GM13977 (cell line): ENCODE measurements at regions not wholly inside any gene's neighbourhood (a gene's known extent, or its start where the extent isn't known, plus 50 kb on each side); places are given as distances from the start of the nearest gene placed in this dataset.

ENCODE experiments used
- DNase-seq: peaks from one replicate; pipeline ENCODE4 v3.0.0; 2012; ENCODE audit warnings: low spot score
- CTCF ChIP-seq: IDR thresholded peaks from 2 replicates; pipeline ENCODE4 v1.5.1; 2012; ENCODE audit warnings: mild to moderate bottlenecking, control low read depth; ENCODE audit not compliant: insufficient read depth; ENCODE audit errors: extremely low read depth, missing control alignments
- in situ Hi-C: fragments of 300-500 bp; cut with MboI; formaldehyde crosslinking; loops from one replicate; pipeline ENCODE4 v1.12.0; 2022; ENCODE audit warnings: low sequenced_read_pairs, low pct_unique_long_range_greater_than_20kb, mixed read lengths, inconsistent platforms; ENCODE audit not compliant: unreplicated experiment

GRCh38 chr1:8083739-8084484 is 57.8 kb upstream of the ERRFI1 start:
- no peak for DNase-seq
- no peak for TF ChIP-seq CTCF
- in situ Hi-C loops = no loop called here

- no peak for DNase-seq
- no peak for TF ChIP-seq CTCF
- in situ Hi-C loops = no loop called here
Observed at GRCh38 chr1:8082945-8083344, 56.8 kb upstream of the ERRFI1 start.

GRCh38 chr1:8078176-8078671 is 52.1 kb upstream of the ERRFI1 start:
- TF ChIP-seq CTCF = no peak
- no peak for DNase-seq
- in situ Hi-C loops = no loop called here

- no peak for DNase-seq
- no peak for TF ChIP-seq CTCF
- in situ Hi-C loops = no loop called here
Observed at GRCh38 chr1:8077602-8078001, 51.5 kb upstream of the ERRFI1 start.

GRCh38 chr1:8077120-8077573 is 51.0 kb upstream of the ERRFI1 start:
- in situ Hi-C loops = no loop called here
- TF ChIP-seq CTCF = no peak
- no peak for DNase-seq

GRCh38 chr1:8076176-8076575 is 50.1 kb upstream of the ERRFI1 start:
- DNase-seq = no peak
- in situ Hi-C loops = no loop called here
- no peak for TF ChIP-seq CTCF
